HL-60 (cell line): ENCODE measurements at regions not wholly inside any gene's neighbourhood (a gene's known extent, or its start where the extent isn't known, plus 50 kb on each side); places are given as distances from the start of the nearest gene placed in this dataset.
"Not testable (repeated sequence)": the region's sequence is repeated elsewhere in the genome, so short reads cannot be mapped to it uniquely, and the experiment has no call there.

Experiments used
- DNase-seq, 2 experiments: peaks; one replicate each; pipeline ENCODE4 v3.0.0-alpha.2; 2010 to 2020; ENCODE audit warnings: low read depth in 1 of 2, low spot score in 1 of 2
- H3K27ac ChIP-seq: fragments of 250-450 bp; sonication (Bioruptor Pico); replicated peaks from 2 replicates; pipeline ENCODE4 v1.5.1; 2020; ENCODE audit warnings: mild to moderate bottlenecking, moderate library complexity
- H3K27me3 ChIP-seq: fragments of 250-450 bp; sonication (Bioruptor Pico); 2 replicates; pipeline ENCODE4 v1.5.1; 2021; ENCODE audit warnings: mild to moderate bottlenecking, moderate library complexity; ENCODE audit not compliant: insufficient read depth, poor library complexity, severe bottlenecking
- H3K4me3 ChIP-seq: replicated peaks from 2 replicates; pipeline ENCODE4 v1.5.1; 2011; ENCODE audit warnings: mild to moderate bottlenecking, control low read depth, low read length; ENCODE audit not compliant: insufficient read depth
- GABPA ChIP-seq: IDR thresholded peaks from 2 replicates; pipeline ENCODE4 v1.6.1; 2012; ENCODE audit warnings: low read depth
- POLR2AphosphoS5 ChIP-seq: IDR thresholded peaks from 2 replicates; pipeline ENCODE4 v1.6.1; 2012; ENCODE audit warnings: low read depth
- REST ChIP-seq: IDR thresholded peaks from 2 replicates; pipeline ENCODE4 v1.6.1; 2012; ENCODE audit warnings: low read depth; ENCODE audit not compliant: insufficient replicate concordance
- SPI1 ChIP-seq: IDR thresholded peaks from 2 replicates; pipeline ENCODE4 v1.6.1; 2012; ENCODE audit warnings: low read depth, mild to moderate bottlenecking, borderline replicate concordance
- TF ChIP-seq, protein P1 (sequence below): IDR thresholded peaks from one replicate; pipeline ENCODE4 v1.5.1; 2011; ENCODE audit warnings: low read length, control low read depth, inconsistent platforms; ENCODE audit not compliant: insufficient read depth

GRCh38 chr3:95338446-95338845 lies 1275.6 kb downstream of the NSUN3 start:
- TF ChIP-seq POLR2AphosphoS5 (no peak), GABPA (no peak), SPI1 (no peak), REST (no peak)
- TF ChIP-seq, protein P1, sequence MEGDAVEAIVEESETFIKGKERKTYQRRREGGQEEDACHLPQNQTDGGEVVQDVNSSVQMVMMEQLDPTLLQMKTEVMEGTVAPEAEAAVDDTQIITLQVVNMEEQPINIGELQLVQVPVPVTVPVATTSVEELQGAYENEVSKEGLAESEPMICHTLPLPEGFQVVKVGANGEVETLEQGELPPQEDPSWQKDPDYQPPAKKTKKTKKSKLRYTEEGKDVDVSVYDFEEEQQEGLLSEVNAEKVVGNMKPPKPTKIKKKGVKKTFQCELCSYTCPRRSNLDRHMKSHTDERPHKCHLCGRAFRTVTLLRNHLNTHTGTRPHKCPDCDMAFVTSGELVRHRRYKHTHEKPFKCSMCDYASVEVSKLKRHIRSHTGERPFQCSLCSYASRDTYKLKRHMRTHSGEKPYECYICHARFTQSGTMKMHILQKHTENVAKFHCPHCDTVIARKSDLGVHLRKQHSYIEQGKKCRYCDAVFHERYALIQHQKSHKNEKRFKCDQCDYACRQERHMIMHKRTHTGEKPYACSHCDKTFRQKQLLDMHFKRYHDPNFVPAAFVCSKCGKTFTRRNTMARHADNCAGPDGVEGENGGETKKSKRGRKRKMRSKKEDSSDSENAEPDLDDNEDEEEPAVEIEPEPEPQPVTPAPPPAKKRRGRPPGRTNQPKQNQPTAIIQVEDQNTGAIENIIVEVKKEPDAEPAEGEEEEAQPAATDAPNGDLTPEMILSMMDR = no peak
- DNase-seq = no peak
- Histone ChIP-seq H3K4me3 (no peak overlapping the region), H3K27ac (no peak overlapping the region), H3K27me3 (no peaks in the 10 kb centered on the region)

GRCh38 chr3:95341314-95341713 lies 1278.5 kb downstream of the NSUN3 start:
- no peak overlapping the region for H3K27ac ChIP-seq
- no peaks in the 10 kb centered on the region for H3K27me3 ChIP-seq
- no peak for DNase-seq
- TF ChIP-seq SPI1 = no peak
- no peak overlapping the region for H3K4me3 ChIP-seq

DNA sequence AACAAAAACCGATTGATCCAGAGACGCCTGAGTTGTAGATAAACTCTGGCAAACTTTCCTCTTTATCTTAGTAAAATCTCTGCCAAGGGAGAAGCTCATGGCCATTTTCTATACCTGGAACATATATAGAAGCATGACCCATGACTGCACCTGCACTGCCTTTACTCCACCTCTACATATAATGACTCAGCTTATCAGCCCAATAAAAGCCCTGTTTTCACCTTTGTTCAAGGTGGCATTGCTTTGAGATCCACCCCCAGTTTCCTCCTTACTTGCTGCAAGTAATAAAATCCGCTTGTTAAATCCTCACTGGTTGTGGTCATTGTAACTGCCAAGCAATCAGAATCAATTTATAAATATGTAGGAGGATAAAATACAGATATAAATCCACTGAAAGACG lies 1280.4 kb downstream of the NSUN3 start:
- Histone ChIP-seq H3K27ac (no peak overlapping the region), H3K27me3 (no peaks in the 10 kb centered on the region), H3K4me3 (no peak overlapping the region)
- TF ChIP-seq POLR2AphosphoS5 (no peak), GABPA (no peak), SPI1 (no peak)
- TF ChIP-seq, protein P1 = no peak
- no peak for DNase-seq

DNA sequence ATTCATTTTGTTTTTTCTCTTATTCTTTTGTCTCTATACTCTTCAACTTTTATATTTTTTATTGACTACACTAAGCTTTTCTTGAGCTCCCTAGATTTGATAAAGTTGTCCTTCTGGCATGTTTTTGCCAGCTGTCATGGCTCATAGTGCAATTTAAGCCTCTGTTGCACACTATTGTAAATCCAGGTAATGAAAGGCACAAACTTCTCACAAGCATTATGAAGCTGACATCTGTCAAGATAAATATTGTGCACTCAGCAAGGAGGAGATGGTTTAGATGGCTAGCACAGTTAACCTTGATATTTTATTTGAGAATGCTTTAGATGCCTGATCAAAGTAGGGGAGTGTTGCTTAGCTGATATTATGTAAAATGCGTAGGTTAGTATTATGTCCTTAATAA lies 1280.9 kb downstream of the NSUN3 start:
- DNase-seq = no peak
- TF ChIP-seq POLR2AphosphoS5 = no peak
- TF ChIP-seq GABPA = no peak
- TF ChIP-seq REST = no peak
- TF ChIP-seq, protein P1 = no peak
- H3K27me3 ChIP-seq = no peaks in the 10 kb centered on the region
- no peak overlapping the region for H3K27ac ChIP-seq
- H3K4me3 ChIP-seq = no peak overlapping the region

DNA sequence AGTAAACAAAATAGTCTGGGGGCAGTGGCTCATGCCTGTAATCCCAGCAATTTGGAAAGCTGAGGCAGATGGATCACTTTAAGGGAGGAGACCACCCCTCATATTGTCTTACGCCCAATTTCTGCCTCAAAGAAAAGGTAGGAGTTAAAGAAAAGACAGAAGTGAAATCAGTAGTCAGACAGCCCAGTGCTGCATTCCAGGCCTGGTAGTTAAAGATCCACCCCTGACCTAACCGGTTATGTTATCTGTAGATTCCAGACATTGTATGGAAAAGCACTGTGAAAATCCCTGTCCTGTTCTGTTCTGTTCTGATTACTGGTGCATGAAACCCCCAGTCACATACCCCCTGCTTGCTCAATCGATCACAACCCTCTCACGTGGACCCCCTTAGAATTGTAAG lies 1285.1 kb downstream of the NSUN3 start:
- DNase-seq = not testable (repeated sequence)

More for the DNA sequence above, 1285.1 kb downstream of the NSUN3 start:
- not testable (repeated sequence) for H3K4me3 ChIP-seq, H3K27me3 ChIP-seq, H3K27ac ChIP-seq
